HG03558 (cell line): ENCODE measurements at regions not wholly inside any gene's neighbourhood (a gene's known extent, or its start where the extent isn't known, plus 50 kb on each side); places are given as distances from the start of the nearest gene placed in this dataset.

ENCODE experiments used
- ATAC-seq: cut with Tn5 transposase; IDR thresholded peaks from one replicate; pipeline ENCODE4 v1.9.1; 2021; ENCODE audit warnings: moderate number of reproducible peaks; ENCODE audit not compliant: unreplicated experiment; ENCODE audit errors: extremely low read depth

DNA sequence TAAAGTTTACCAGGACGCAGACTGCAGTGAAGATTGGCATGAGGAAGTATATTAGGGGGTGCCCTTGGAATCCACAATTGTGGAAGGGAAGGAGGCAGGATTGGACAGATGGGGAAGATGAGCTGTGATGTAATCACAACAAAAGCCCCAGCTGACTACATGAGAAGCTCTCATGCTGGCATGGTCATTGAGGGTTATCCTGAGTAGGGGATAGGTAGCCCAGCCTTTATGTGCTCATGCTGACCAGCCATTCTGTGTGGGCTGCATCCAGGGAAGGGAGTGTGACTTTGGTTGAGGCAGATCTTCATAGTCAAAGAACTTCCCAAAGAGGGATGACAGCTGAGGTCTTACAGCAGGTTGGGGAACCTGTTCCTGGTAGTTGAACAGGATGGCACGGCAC is 52.0 kb upstream of the RANBP6 start:
- no peak for ATAC-seq
